Suppressor macrophage treated with lipopolysaccharide for 4 hours (primary cell): ENCODE measurements at regions not wholly inside any gene's neighbourhood (a gene's known extent, or its start where the extent isn't known, plus 50 kb on each side); places are given as distances from the start of the nearest gene placed in this dataset.

ENCODE experiments used
- DNase-seq: peaks from one replicate; pipeline ENCODE4 v3.0.0-alpha.2; 2020

- no peak for DNase-seq
Observed at GRCh38 chr1:36572142-36572715, 89.5 kb upstream of the CSF3R start.

DNA sequence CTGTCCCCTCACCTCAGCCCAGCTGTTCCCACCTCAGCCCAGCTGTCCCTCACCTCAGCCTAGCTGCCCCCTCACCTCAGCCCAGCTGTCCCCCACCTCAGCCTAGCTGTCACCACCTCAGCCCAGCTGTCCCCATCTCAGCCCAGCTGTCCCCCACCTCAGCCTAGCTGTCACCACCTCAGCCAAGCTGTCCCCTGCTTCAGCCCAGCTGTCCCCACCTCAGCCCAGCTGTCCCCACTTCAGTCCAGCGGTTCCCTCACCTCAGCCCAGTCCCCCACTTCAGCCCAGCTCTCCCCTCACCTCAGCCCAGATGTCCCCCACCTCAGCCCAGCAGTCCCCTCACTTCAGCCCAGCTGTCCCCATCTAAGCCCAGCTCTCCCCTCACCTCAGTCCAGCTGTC, 88.4 kb upstream of the CSF3R start:
- DNase-seq: no peak

DNA sequence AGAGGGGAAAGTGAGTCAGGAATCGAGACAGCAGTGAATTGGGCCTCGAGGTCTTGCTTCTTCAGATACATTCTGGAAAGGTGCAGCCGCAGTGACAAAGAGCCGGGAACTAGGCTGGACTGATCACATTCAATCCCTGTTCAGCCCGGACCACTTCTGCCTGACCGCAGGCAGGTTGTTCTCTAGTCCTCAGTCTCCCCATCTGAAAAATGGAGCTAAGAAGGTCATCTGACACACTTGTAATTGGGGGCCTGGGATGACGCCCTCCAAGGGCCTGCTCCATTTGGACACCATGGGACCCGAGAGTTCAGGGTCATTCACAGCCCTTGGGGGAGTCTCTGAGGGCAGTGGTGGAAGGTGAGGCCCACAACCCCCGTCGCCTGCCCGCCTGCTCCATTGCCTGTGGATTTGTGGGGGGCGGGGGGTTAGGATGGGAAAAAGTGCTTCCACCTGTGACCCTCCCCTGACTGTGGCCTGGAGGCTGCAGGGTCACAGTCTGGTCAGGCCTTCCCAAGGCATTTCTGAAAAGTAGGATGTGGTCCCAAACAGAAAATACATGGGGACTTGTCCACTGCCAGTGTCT, 87.9 kb upstream of the CSF3R start:
- DNase-seq: no peak

DNA sequence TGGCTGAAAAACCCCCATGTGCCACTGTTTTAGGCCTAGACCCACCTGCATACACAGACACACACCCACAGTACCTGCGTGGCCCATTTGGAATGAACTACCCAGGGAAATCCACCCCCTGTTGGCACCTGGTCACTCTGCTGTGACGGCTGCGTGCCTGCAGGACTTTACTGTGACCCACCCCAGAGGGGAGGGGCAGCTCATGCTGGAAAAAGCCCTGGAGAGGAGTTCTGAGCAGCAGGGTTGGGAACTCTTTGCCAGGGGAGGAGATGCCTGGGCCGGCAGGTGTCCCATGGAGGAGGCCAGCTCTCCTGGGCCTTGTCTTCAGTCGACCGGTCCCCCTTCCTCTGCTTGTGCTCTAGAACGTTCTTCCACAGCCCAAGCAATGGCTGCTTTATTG, 87.3 kb upstream of the CSF3R start:
- DNase-seq: no peak

- no peak for DNase-seq
Observed at GRCh38 chr1:36567601-36568341, 85.1 kb upstream of the CSF3R start.

DNA sequence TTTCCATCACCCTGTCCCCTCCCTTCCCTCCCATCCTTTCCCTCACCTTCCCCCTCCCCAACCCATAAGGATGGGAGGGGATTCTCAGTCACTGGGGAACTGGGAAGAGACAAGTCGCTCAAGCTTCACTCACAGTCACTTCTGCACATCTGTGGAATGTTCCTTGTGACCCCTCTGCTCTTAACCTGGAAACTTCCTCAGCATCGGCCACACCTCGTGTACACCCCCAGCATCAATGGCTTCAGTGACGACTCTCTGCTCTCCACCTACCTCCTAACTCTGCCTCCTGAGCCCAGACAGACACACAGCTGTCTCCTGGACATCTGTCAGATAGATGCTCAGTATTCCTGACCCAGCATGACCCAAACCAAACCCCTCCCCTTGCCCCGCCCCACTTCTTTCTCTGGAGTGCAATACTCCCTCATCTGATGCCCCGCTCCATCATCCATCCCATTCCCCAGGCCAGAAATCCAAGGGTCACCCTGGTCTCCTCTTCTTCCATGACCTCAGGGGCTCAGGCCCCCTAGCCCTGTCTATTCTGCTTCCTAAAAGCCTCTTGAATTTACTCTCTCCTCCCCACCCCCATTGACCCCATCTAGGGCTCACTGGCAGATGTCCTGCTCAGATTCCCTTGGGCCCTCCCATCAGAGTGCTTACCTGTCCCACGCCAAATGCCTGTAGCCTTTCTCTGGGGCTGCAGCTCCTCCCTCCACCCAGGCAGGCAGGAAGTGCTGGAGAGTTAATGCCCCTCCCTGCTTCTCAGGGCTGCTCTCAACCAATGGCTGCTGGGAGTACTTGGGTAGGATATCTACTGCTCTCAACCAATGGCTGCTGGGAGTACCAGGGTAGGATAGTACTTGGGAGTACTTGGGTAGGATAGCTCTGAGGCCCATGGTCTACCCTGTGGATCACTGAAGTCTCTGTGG, 83.1 kb upstream of the CSF3R start:
- no peak for DNase-seq

- DNase-seq: no peak
Observed at GRCh38 chr1:36562181-36562685, 79.5 kb upstream of the CSF3R start.

DNA sequence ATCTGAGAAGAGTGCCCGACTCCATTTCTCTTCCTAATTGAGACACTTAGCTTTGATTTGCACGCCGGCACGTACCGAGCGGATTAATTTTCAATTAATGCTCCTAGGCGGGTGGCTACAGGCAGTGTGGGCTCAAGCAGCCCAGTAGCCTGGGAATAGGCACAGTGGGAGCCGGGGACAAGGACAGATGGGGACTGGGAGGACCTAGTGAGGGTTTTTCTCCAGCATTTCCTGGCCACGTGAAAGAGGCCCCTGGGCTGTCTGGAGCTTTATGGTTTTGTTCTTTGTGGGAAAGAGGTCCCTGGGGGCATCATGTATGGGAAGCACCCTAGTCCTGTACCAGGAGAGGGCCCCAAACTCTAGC, 78.6 kb upstream of the CSF3R start:
- no peak for DNase-seq

DNA sequence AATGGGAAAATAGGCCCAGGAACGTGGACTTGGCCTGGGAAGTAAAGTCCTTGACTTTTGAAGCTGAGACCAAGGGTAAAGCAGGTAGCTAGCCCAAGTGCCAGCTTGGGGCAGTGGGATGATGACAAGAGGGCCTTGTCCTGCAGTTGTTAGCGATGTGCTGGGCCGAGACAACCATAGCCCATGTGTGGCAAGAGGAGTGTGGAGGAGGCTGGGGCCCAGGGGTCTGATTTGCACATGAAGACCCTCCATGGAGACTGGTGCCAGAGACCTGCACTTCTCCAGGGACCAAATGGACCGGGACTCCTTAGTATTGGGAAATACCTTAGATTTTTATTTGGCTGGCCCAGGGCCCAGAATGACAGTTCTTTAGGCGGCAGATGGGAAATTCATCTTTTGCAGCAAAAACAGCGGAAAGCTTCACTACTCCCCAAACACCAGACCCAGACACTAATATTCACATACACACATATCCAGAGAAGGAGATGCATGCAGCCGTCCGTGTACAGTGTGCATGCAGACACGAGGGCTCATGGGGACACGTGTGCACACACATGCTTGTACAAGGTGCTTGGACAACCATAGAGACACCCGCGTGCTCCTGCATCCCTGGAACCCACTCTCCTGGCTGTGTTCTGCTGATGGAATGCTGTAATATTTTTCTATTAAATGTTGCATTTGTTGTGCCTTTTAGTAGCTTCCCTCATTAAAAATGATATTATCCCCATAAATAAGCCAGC, 78.1 kb upstream of the CSF3R start:
- no peak for DNase-seq

- no peak for DNase-seq
Observed at GRCh38 chr1:36560177-36560576, 77.5 kb upstream of the CSF3R start.

- no peak for DNase-seq
Observed at GRCh38 chr1:36559061-36559460, 76.3 kb upstream of the CSF3R start.

DNA sequence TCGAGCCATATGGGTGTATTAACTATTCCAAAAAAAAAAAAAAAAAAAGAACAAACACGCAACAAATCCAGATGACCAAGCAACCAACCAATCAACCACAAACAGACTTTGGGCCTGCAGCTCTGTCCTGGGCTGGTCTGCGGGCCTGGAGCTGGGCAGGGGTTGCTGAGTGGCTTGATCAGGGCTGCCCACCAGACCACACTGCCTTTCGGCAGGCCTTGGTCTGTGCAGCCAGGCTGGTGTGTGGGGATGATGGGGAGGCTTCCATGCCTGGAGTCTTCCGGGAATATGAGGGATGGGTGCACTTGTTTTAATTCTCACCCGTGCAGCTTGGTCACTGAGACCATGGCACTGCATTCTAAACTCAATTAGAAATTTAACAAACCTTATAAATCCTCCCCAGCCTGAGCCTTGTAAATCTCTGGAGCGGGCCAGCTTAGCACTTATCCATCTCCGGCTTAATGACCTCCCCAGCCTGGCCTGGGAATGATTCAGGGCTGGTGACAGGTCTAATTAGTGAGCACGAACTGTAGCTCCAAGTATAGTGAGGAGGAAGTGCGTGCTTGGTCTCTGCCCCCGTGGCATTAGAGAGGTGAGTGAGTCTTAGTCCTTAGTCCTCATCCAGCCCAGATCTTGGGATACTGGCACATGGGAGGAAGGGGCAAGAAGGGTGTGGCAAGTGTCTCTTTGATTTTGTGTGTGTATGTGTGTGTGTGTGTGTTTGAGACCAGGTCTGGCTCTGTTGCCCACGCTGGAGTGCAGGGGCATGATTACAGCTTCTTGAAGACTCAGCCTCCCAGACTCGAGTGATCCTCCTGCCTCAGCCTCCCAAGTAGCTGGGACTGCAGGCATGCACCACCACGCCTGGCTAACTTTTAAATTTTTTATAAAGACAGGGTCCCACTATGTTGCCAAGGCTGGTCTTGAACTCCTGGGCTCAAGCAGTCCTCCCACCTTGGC, 74.6 kb upstream of the CSF3R start:
- no peak for DNase-seq

DNA sequence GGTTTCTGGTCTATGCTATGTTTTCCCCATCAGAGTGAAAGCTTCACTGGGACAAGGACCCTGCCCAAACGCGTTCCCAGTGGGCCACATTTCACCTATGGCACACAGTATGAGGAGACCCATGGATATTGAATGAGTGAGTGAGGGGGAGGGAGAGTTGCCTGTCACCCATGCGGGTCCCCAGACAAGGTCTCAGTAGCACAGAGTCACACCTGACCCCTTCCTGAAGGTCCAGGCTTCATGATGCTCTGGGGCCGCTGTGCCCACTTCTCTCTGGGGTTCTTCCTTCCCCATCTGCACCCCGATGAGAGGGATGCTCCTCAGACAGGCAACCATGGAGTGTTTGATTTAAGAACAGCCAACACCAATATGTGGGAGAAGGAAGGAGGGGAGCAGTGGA, 72.3 kb upstream of the CSF3R start:
- no peak for DNase-seq

GRCh38 chr1:36554323-36554628, 71.6 kb upstream of the CSF3R start:
- DNase-seq: no peak

DNA sequence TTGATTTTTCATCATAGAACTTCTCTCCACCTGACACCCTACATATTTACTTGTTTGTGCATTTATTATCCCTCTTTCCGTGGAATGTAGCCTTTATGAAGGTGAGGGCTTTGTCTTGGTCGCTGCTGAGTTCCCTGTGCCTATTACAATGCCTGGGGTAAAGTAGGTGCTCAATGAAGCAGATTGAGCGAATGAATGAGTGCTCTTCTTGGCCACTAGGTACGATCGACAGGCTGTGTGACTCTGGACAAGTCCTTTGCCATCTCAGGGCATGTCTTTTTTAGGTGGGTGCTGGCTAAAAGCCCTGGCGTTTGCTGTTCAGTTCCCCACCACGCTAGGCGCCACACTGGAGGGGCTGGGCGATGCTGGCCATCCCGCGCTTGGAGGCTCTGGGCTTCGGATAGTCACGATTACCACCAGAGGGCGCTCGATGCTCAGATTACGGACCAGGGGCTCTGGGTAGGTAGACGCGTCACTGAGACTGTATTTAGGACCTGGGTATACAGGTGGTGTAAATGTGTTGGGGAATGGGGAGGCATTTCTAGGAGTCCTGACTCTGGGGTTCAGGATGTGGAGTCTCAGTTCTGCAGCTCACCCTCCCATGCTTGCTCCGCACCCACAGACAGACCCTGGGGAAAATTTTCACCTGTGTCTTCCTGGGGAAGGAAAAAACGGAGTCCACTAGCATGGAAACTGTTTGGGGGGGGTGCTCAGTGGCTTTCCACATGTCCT, 71.0 kb upstream of the CSF3R start:
- DNase-seq: peak; percentile 79

DNA sequence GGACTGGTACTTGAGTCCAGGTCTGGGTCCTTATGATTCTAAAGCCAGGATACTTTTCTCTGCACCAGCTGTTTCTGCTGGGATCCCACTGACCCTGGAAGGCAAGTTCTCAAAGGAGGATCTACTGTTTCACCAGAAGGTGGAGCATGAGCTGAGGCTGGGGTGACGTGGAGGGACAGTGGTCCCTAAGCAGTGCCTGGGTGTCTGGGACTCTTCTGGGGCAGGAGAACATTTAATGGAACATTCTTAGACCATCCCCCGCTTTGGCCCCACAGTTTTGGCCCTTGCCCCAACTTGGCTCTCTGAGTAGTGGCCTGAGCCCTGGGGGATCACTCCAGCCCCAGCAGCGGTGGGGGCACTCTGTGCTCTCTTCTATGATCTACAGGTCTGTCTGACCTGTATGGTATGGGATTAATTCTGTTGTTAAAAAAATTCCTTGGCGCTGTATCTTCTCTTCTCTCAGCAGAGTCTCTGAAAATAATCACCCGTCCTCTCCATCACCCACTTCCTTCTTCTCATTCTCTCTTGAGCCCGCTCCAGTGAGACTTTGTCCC, 60.3 kb upstream of the CSF3R start:
- no peak for DNase-seq

DNA sequence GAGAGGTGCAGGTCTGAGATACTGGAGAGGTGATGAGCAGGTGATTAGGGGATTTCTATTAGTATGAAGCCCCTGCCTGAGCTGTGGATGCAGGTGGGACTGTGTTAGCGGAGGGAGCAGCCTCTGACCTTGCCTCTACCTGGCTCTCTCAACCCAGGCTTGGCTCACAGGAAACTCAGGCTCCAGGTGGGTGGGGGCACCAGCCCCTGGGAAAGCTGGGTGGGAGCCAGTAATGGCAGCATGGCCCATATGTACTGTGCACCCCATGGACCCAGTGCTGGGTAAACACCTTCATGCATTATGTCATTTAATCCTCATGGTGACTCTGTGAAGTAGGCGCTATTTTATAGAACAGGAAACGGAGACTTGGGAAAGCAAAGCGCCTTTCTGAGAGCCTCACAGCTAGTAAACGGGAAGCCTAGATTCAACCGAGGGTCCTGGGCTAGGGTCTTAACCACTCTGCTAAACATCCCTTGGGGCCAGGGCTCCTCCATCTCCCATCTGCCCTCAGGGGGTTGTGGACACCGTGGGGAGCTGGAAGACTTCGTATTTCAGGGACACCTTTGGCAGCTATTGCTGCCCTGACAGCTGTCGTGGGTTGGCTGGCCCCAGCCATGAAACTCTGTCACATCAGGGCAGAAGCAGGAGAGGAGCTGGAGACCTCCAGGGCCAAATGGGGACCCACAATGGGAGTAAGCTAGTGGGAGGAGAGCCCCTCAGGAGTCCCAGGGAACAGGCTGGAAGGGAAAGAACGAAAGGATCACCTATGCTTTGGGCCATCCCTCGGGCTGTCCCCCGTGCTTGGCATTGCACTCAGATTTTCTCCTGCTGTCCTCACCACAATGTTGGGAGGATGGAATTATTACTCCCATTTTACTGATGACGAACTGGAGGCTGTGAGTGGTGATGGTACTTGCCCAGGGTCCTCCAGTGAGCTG, 59.6 kb upstream of the CSF3R start:
- DNase-seq: no peak

DNA sequence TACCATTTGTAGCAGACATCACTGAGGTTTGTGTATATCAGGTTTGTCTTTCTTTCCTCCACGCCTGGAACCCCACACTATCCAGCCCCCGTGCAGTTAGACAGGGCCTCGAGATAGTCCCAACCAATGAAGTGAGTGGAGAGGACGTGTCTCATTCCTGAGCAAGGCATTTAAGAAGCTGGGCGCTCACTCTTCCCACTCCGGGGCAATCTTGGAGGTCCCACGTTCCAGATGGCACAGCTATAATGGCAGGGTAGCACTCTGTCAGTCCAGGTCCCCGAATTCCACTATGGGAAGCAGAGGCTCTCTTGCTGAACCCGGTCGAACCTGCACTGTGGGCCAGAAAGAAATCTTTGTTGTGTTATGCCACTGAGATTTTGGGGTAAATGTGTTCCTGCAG, 57.3 kb upstream of the CSF3R start:
- no peak for DNase-seq

DNA sequence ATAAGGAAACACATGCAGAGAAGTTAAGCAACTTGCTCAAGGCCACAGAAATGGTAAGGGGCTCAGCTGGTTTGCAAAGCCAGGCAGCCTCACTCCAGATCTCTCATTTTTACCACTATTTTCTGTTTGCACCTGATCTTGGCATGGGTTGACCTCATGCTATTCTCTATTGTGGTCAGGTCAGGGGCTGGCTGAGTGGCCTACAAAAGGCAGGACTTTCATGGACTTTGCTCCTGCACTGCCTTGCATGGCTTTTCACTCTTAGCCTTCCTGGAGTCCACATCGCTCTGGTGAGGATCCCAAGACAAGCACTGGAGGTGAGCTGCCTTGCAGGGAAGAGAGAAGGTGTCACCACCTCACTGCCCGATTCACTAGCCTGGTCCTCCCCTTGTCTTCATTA, 56.8 kb upstream of the CSF3R start:
- no peak for DNase-seq
